Activated naive CD8-positive, alpha-beta T cell treated with anti-CD3 and anti-CD28 coated beads, Interleukin-2, amount 10 ng/mL, durations not matched to agents 7 days and 5 days (primary cell): ENCODE measurements at regions not wholly inside any gene's neighbourhood (a gene's known extent, or its start where the extent isn't known, plus 50 kb on each side); places are given as distances from the start of the nearest gene placed in this dataset.

Source experiments
- ATAC-seq: fragments of 150-1000 bp; cut with Tn5 transposase; one replicate; pipeline ENCODE4 v1.10.0; 2021; ENCODE audit warnings: low read depth, moderate library complexity
- POLR2A ChIA-PET: fragments of 350-600 bp; sonication (Branson Sonifier 250); formaldehyde crosslinking; loops from one replicate; lab custom pipeline; 2021; ENCODE audit warnings: antibody characterized with exemption; lab: Charles Lee
- DNase-seq: peaks from one replicate; pipeline ENCODE4 v3.0.0; 2021
- H3K27ac Mint-ChIP-seq: one replicate; pipeline ENCODE4 v1.8.0; 2022; ENCODE audit warnings: mild to moderate bottlenecking, mixed read lengths
- H3K27me3 Mint-ChIP-seq: one replicate; pipeline ENCODE4 v1.8.0; 2022; ENCODE audit warnings: mild to moderate bottlenecking, moderate library complexity, mixed read lengths
- H3K36me3 Mint-ChIP-seq: one replicate; pipeline ENCODE4 v1.8.0; 2021; ENCODE audit warnings: mild to moderate bottlenecking, mixed read lengths
- H3K4me1 Mint-ChIP-seq: one replicate; pipeline ENCODE4 v1.8.0; 2021; ENCODE audit warnings: mixed read lengths
- H3K4me3 Mint-ChIP-seq: one replicate; pipeline ENCODE4 v1.8.0; 2022; ENCODE audit warnings: mild to moderate bottlenecking, moderate library complexity, mixed read lengths
- H3K9me3 Mint-ChIP-seq: one replicate; pipeline ENCODE4 v1.8.0; 2021; ENCODE audit warnings: mixed read lengths

GRCh38 chr18:40810372-40810771 lies 1144.7 kb upstream of the PIK3C3 start:
- POLR2A ChIA-PET, result no interaction called here
- no peaks in the 10 kb centered on the region for H3K4me1 Mint-ChIP-seq
- no peak overlapping the region for H3K27ac Mint-ChIP-seq
- no peak overlapping the region for H3K4me3 Mint-ChIP-seq
- DNase-seq, result no peak
- H3K27me3 Mint-ChIP-seq, result no peaks in the 10 kb centered on the region
- H3K36me3 Mint-ChIP-seq, result no peaks in the 10 kb centered on the region
- no peak for ATAC-seq
- H3K9me3 Mint-ChIP-seq, result peaks cover 1% of the 10 kb centered on the region

- no peak for ATAC-seq
- POLR2A ChIA-PET, result no interaction called here
Measured at GRCh38 chr18:40789286-40789685, 1165.7 kb upstream of the PIK3C3 start.

DNA sequence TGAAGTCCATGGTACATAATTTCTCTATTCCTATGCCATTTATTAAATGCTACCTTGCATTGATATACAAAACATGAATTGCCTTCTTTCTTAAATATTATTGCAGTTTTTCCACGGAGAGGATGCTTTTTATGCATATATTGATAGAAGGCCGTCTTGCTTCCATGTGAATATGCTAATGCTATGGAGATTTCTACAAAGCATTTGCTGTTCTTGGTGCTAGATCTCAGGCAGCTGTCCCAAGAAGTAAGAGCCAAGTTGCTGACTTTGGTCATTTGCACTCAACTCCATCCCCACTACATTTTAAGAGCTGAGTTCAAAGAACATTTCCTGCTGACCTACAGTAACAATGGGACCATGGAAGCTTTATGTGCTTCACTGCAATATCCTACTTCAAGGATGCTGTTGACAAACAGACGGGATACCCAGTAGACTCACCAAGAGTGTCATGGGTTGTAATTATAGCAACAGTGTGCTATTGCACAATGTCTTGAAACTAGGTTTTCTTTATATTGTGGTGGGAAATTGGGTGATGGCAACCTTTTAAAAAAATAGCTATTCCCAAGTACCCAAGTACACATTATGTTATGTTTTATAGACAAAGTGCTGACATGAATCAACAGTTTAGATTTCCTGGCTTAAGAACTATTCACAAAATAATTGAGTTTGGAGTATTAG lies 1172.4 kb upstream of the PIK3C3 start:
- Mint-ChIP-seq H3K4me1 (no peaks in the 10 kb centered on the region), H3K36me3 (no peaks in the 10 kb centered on the region), H3K4me3 (no peak overlapping the region), H3K27ac (no peak overlapping the region), H3K9me3 (peaks cover 1% of the 10 kb centered on the region), H3K27me3 (no peaks in the 10 kb centered on the region)
- DNase-seq (no peak), ATAC-seq (no peak)
- POLR2A ChIA-PET, result no interaction called here

More at GRCh38 chr18:40789286-40789685, 1165.7 kb upstream of the PIK3C3 start:
- Mint-ChIP-seq H3K4me3 (no peak overlapping the region), H3K27me3 (no peaks in the 10 kb centered on the region), H3K9me3 (peaks cover 7% of the 10 kb centered on the region), H3K27ac (no peak overlapping the region), H3K4me1 (no peaks in the 10 kb centered on the region), H3K36me3 (no peaks in the 10 kb centered on the region)
- no peak for DNase-seq

GRCh38 chr18:40769786-40770185 lies 1185.2 kb upstream of the PIK3C3 start:
- Mint-ChIP-seq H3K4me3 (no peak overlapping the region), H3K27me3 (no peaks in the 10 kb centered on the region), H3K4me1 (no peaks in the 10 kb centered on the region), H3K36me3 (no peaks in the 10 kb centered on the region), H3K9me3 (peaks cover 5% of the 10 kb centered on the region), H3K27ac (no peak overlapping the region)
- ATAC-seq, result no peak
- DNase-seq, result no peak
- POLR2A ChIA-PET, result no interaction called here

- Mint-ChIP-seq H3K9me3 (peaks cover 3% of the 10 kb centered on the region), H3K27ac (no peak overlapping the region), H3K4me3 (no peak overlapping the region), H3K4me1 (no peaks in the 10 kb centered on the region), H3K36me3 (no peaks in the 10 kb centered on the region), H3K27me3 (no peaks in the 10 kb centered on the region)
- POLR2A ChIA-PET, result no interaction called here
- ATAC-seq (no peak), DNase-seq (no peak)
Measured at GRCh38 chr18:40760251-40760650, 1194.8 kb upstream of the PIK3C3 start.

- DNase-seq, result no peak
- H3K27ac Mint-ChIP-seq, result no peak overlapping the region
- peaks cover 5% of the 10 kb centered on the region for H3K9me3 Mint-ChIP-seq
- H3K4me3 Mint-ChIP-seq, result no peak overlapping the region
- no peaks in the 10 kb centered on the region for H3K36me3 Mint-ChIP-seq
- H3K4me1 Mint-ChIP-seq, result no peaks in the 10 kb centered on the region
- no peaks in the 10 kb centered on the region for H3K27me3 Mint-ChIP-seq
- ATAC-seq, result no peak
- POLR2A ChIA-PET, result no interaction called here
Measured at GRCh38 chr18:40754477-40754876, 1200.6 kb upstream of the PIK3C3 start.

- H3K36me3 Mint-ChIP-seq, result no peaks in the 10 kb centered on the region
- no peak for DNase-seq
- no peak overlapping the region for H3K27ac Mint-ChIP-seq
- POLR2A ChIA-PET, result no interaction called here
- H3K4me1 Mint-ChIP-seq, result no peaks in the 10 kb centered on the region
- no peak for ATAC-seq
- H3K27me3 Mint-ChIP-seq, result no peaks in the 10 kb centered on the region
- peaks cover 2% of the 10 kb centered on the region for H3K9me3 Mint-ChIP-seq
- H3K4me3 Mint-ChIP-seq, result no peak overlapping the region
Measured at GRCh38 chr18:40752316-40752715, 1202.7 kb upstream of the PIK3C3 start.

- Mint-ChIP-seq H3K36me3 (no peaks in the 10 kb centered on the region), H3K9me3 (peaks cover 2% of the 10 kb centered on the region), H3K27me3 (no peaks in the 10 kb centered on the region), H3K27ac (no peak overlapping the region), H3K4me3 (no peak overlapping the region), H3K4me1 (no peaks in the 10 kb centered on the region)
- ATAC-seq, result no peak
- POLR2A ChIA-PET, result no interaction called here
- DNase-seq, result no peak
Measured at GRCh38 chr18:40751186-40751585, 1203.8 kb upstream of the PIK3C3 start.

GRCh38 chr18:40739029-40739428 lies 1216.0 kb upstream of the PIK3C3 start:
- ATAC-seq (no peak), DNase-seq (no peak)
- Mint-ChIP-seq H3K27me3 (no peaks in the 10 kb centered on the region), H3K27ac (no peak overlapping the region), H3K36me3 (no peaks in the 10 kb centered on the region), H3K4me3 (no peak overlapping the region), H3K4me1 (no peaks in the 10 kb centered on the region), H3K9me3 (no peaks in the 10 kb centered on the region)
- POLR2A ChIA-PET, result no interaction called here

- no peak for DNase-seq
- H3K27me3 Mint-ChIP-seq, result no peaks in the 10 kb centered on the region
- no peaks in the 10 kb centered on the region for H3K36me3 Mint-ChIP-seq
- H3K4me1 Mint-ChIP-seq, result no peaks in the 10 kb centered on the region
- no peak overlapping the region for H3K27ac Mint-ChIP-seq
- POLR2A ChIA-PET, result no interaction called here
- no peaks in the 10 kb centered on the region for H3K9me3 Mint-ChIP-seq
- no peak for ATAC-seq
- no peak overlapping the region for H3K4me3 Mint-ChIP-seq
Measured at GRCh38 chr18:40738321-40738880, 1216.6 kb upstream of the PIK3C3 start.

- H3K36me3 Mint-ChIP-seq, result no peaks in the 10 kb centered on the region
- H3K9me3 Mint-ChIP-seq, result peaks cover 6% of the 10 kb centered on the region
- no peak overlapping the region for H3K4me3 Mint-ChIP-seq
- H3K27ac Mint-ChIP-seq, result no peak overlapping the region
- H3K4me1 Mint-ChIP-seq, result no peaks in the 10 kb centered on the region
- POLR2A ChIA-PET, result no interaction called here
- DNase-seq, result no peak
- H3K27me3 Mint-ChIP-seq, result no peaks in the 10 kb centered on the region
- no peak for ATAC-seq
Measured at GRCh38 chr18:40708726-40709125, 1246.3 kb upstream of the PIK3C3 start.

GRCh38 chr18:40707797-40708196 lies 1247.2 kb upstream of the PIK3C3 start:
- peaks cover 8% of the 10 kb centered on the region for H3K9me3 Mint-ChIP-seq
- POLR2A ChIA-PET, result no interaction called here
- DNase-seq, result no peak
- no peak overlapping the region for H3K4me3 Mint-ChIP-seq
- no peaks in the 10 kb centered on the region for H3K36me3 Mint-ChIP-seq
- no peaks in the 10 kb centered on the region for H3K27me3 Mint-ChIP-seq
- H3K27ac Mint-ChIP-seq, result no peak overlapping the region
- no peaks in the 10 kb centered on the region for H3K4me1 Mint-ChIP-seq
- ATAC-seq, result no peak

DNA sequence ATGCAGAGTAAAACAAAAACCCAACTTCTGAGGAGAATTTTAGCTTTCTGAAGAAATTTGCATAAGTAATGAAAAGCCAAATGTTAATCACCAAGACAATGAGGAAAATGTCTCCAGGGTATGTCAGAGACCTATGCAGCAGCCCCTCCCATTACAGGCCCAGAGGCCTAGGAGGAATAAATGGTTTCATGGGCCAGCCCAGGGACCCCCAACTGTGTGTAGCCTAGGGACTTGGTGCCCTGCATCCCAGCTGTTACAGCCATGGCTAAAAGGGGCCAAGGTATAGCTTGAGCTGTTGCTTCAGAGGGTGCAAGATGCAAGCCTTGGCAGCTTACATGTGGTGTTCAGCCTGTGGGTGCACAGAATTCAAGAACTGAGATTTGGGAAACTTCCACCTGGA lies 1256.9 kb upstream of the PIK3C3 start:
- no peak for DNase-seq
- Mint-ChIP-seq H3K4me1 (no peaks in the 10 kb centered on the region), H3K27me3 (no peaks in the 10 kb centered on the region), H3K36me3 (no peaks in the 10 kb centered on the region), H3K27ac (no peak overlapping the region), H3K4me3 (no peak overlapping the region), H3K9me3 (peaks cover 9% of the 10 kb centered on the region)
- POLR2A ChIA-PET, result no interaction called here
- ATAC-seq, result no peak

DNA sequence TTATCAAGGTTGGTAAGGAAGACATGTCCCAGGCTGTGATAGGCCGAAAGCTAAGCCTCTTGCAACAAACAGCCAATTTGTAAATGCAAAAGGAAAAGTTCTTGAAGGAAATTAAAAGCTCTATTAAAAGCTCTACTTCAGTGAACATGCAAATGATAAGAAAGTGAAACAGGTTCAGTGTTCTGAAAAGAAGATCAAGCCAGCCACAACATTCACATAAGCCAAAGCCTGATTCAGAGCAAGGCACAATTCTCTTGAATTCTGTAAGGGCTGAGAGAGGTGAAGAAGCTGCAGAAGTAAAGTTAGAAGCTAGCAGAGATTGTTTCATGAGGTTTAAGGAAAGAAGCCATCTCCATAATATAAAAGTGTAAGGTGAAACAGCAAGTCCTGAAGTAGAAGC lies 1259.5 kb upstream of the PIK3C3 start:
- ATAC-seq, result no peak
- no peaks in the 10 kb centered on the region for H3K27me3 Mint-ChIP-seq
- H3K9me3 Mint-ChIP-seq, result peaks cover 7% of the 10 kb centered on the region
- POLR2A ChIA-PET, result no interaction called here
- no peak overlapping the region for H3K27ac Mint-ChIP-seq
- no peak for DNase-seq
- no peak overlapping the region for H3K4me3 Mint-ChIP-seq
- H3K4me1 Mint-ChIP-seq, result no peaks in the 10 kb centered on the region
- H3K36me3 Mint-ChIP-seq, result no peaks in the 10 kb centered on the region
